H9 (cell line): ENCODE measurements at regions not wholly inside any gene's neighbourhood (a gene's known extent, or its start where the extent isn't known, plus 50 kb on each side); places are given as distances from the start of the nearest gene placed in this dataset.

Source experiments
- DNase-seq: peaks from one replicate; pipeline ENCODE4 v3.0.0-alpha.2; 2017
- H2AFZ ChIP-seq: one replicate; pipeline ENCODE4 v1.6.1; 2013; ENCODE audit warnings: mild to moderate bottlenecking, low read length, control low read depth, moderate library complexity
- H2AK5ac ChIP-seq: 2 replicates; pipeline ENCODE4 v1.6.1; 2013; ENCODE audit warnings: low read length, control low read depth, mixed read lengths; ENCODE audit not compliant: insufficient read length
- H2BK120ac ChIP-seq: one replicate; pipeline ENCODE4 v1.6.1; 2013; ENCODE audit warnings: low read depth, mild to moderate bottlenecking, low read length, control low read depth, inconsistent platforms; ENCODE audit not compliant: poor library complexity, severe bottlenecking
- H2BK12ac ChIP-seq: 2 replicates; pipeline ENCODE4 v1.6.1; 2013; ENCODE audit warnings: low read length, control low read depth, mixed read lengths, low read depth; ENCODE audit not compliant: insufficient read length
- H2BK15ac ChIP-seq: 2 replicates; pipeline ENCODE4 v1.6.1; 2013; ENCODE audit warnings: low read depth, low read length, control low read depth
- H2BK20ac ChIP-seq: one replicate; pipeline ENCODE4 v1.6.1; 2013; ENCODE audit warnings: low read depth, mild to moderate bottlenecking, low read length, control low read depth, inconsistent platforms; ENCODE audit not compliant: poor library complexity, severe bottlenecking
- H2BK5ac ChIP-seq: 2 replicates; pipeline ENCODE4 v1.6.1; 2013; ENCODE audit warnings: low read length, control low read depth, mixed read lengths; ENCODE audit not compliant: insufficient read length
- H3K14ac ChIP-seq: 2 replicates; pipeline ENCODE4 v1.6.1; 2013; ENCODE audit warnings: low read length, control low read depth; ENCODE audit not compliant: insufficient read depth
- H3K18ac ChIP-seq: 2 replicates; pipeline ENCODE4 v1.6.1; 2013; ENCODE audit warnings: low read depth, mild to moderate bottlenecking, mixed read lengths, low read length, control low read depth; ENCODE audit not compliant: insufficient read length
- H3K23ac ChIP-seq: 2 replicates; pipeline ENCODE4 v1.6.1; 2013; ENCODE audit warnings: low read length, control low read depth, mixed read lengths, low read depth; ENCODE audit not compliant: insufficient read length
- H3K23me2 ChIP-seq: 2 replicates; pipeline ENCODE4 v1.6.1; 2013; ENCODE audit warnings: low read depth, mild to moderate bottlenecking, mixed read lengths, low read length, control low read depth; ENCODE audit not compliant: insufficient read length, poor library complexity, severe bottlenecking
- H3K27ac ChIP-seq: 2 replicates; pipeline ENCODE4 v1.5.1; 2013; ENCODE audit warnings: low read length, control low read depth, mixed read lengths, low read depth; ENCODE audit not compliant: insufficient read length
- H3K27me3 ChIP-seq: 2 replicates; pipeline ENCODE4 v1.6.1; 2013; ENCODE audit warnings: low read length, control low read depth, inconsistent platforms; ENCODE audit not compliant: insufficient read depth
- H3K4ac ChIP-seq: 2 replicates; pipeline ENCODE4 v1.6.1; 2013; ENCODE audit warnings: low read depth, mild to moderate bottlenecking, control low read depth, inconsistent platforms, low read length, moderate library complexity
- H3K4me1 ChIP-seq: 2 replicates; pipeline ENCODE4 v1.6.1; 2013; ENCODE audit warnings: low read length, control low read depth, inconsistent platforms; ENCODE audit not compliant: insufficient read depth
- H3K4me2 ChIP-seq: 2 replicates; pipeline ENCODE4 v1.6.1; 2013; ENCODE audit warnings: low read length, control low read depth, mixed read lengths; ENCODE audit not compliant: insufficient read length, insufficient read depth
- H3K56ac ChIP-seq: 2 replicates; pipeline ENCODE4 v1.6.1; 2013; ENCODE audit warnings: low read depth, mild to moderate bottlenecking, mixed read lengths, low read length, control low read depth; ENCODE audit not compliant: insufficient read length
- H3K79me1 ChIP-seq: 2 replicates; pipeline ENCODE4 v1.6.1; 2013; ENCODE audit warnings: low read depth, mild to moderate bottlenecking, moderate library complexity, low read length, control low read depth, inconsistent platforms; ENCODE audit not compliant: insufficient read depth, poor library complexity, severe bottlenecking
- H3K79me2 ChIP-seq: 2 replicates; pipeline ENCODE4 v1.6.1; 2013; ENCODE audit warnings: low read length, control low read depth, inconsistent platforms; ENCODE audit not compliant: insufficient read depth
- H3K9ac ChIP-seq: 2 replicates; pipeline ENCODE4 v1.6.1; 2013; ENCODE audit warnings: low read length, control low read depth, mixed read lengths; ENCODE audit not compliant: insufficient read length; ENCODE audit errors: extremely low read depth
- H3K9me3 ChIP-seq: one replicate; pipeline ENCODE4 v1.6.1; 2013; ENCODE audit warnings: low read depth, low read length, inconsistent platforms; ENCODE audit not compliant: control insufficient read depth
- H3T11ph ChIP-seq: one replicate; pipeline ENCODE4 v1.6.1; 2013; ENCODE audit warnings: mild to moderate bottlenecking, low read length, control low read depth, inconsistent platforms
- H4K20me1 ChIP-seq: one replicate; pipeline ENCODE4 v1.6.1; 2013; ENCODE audit not compliant: control insufficient read depth, insufficient read length, insufficient read depth
- H4K5ac ChIP-seq: 2 replicates; pipeline ENCODE4 v1.6.1; 2013; ENCODE audit warnings: low read depth, mild to moderate bottlenecking, mixed read lengths, low read length, control low read depth; ENCODE audit not compliant: insufficient read length
- H4K8ac ChIP-seq: replicated peaks from 2 replicates; pipeline ENCODE4 v1.6.1; 2013; ENCODE audit warnings: low read length, control low read depth, mixed read lengths, low read depth; ENCODE audit not compliant: insufficient read length
- H4K91ac ChIP-seq: 2 replicates; pipeline ENCODE4 v1.6.1; 2013; ENCODE audit warnings: low read depth, mild to moderate bottlenecking, moderate library complexity, mixed read lengths, low read length, control low read depth; ENCODE audit not compliant: insufficient read length
- H3K27ac Mint-ChIP-seq, 3 experiments: 2 replicates in 2 of 3; 3 replicates in 1 of 3; pipeline ENCODE4 v1.8.0; 2020 to 2021; ENCODE audit warnings: mixed read lengths in 3 of 3, mild to moderate bottlenecking in 1 of 3, moderate library complexity in 1 of 3
- H3K27me3 Mint-ChIP-seq: 2 replicates; pipeline ENCODE4 v1.8.0; 2021; ENCODE audit warnings: low read depth, mild to moderate bottlenecking, moderate library complexity, mixed read lengths
- H3K36me3 Mint-ChIP-seq, 3 experiments: 2 replicates in 2 of 3; 3 replicates in 1 of 3; pipeline ENCODE4 v1.8.0; 2020 to 2021; ENCODE audit warnings: low read depth in 3 of 3, mixed read lengths in 3 of 3; ENCODE audit not compliant: insufficient read depth in 1 of 3
- H3K4me1 Mint-ChIP-seq, 2 experiments: 2 replicates each; pipeline ENCODE4 v1.8.0; 2020; ENCODE audit warnings: mixed read lengths in 2 of 2
- H3K4me3 Mint-ChIP-seq, 2 experiments: 2 replicates in 1 of 2; 3 replicates in 1 of 2; pipeline ENCODE4 v1.8.0; 2020 to 2021; ENCODE audit warnings: mild to moderate bottlenecking in 2 of 2, mixed read lengths in 2 of 2, moderate library complexity in 1 of 2
- H3K9me3 Mint-ChIP-seq, 2 experiments: 2 replicates in 1 of 2; 3 replicates in 1 of 2; pipeline ENCODE4 v1.8.0; 2020; ENCODE audit warnings: mild to moderate bottlenecking in 2 of 2, mixed read lengths in 2 of 2, moderate library complexity in 1 of 2
- WGBS: extraction: QIAGEN DNeasy Blood & Tissue Kit; methylation state at CpG from one replicate; pipeline ENCODE4 v1.1.7; 2013; ENCODE audit warnings: missing lambda C conversion rate, low lambda C conversion rate, mixed read lengths; ENCODE audit not compliant: insufficient read length; ENCODE audit errors: extremely low coverage; 5-methylcytosine and 5-hydroxymethylcytosine counted together
- TF ChIP-seq, protein P1 (sequence below): fragments of 200-600 bp; sonication (generic); conservative IDR thresholded peaks from 3 replicates; pipeline ENCODE4 v1.8.0; 2021; ENCODE audit warnings: antibody characterized with exemption, mild to moderate bottlenecking

DNA sequence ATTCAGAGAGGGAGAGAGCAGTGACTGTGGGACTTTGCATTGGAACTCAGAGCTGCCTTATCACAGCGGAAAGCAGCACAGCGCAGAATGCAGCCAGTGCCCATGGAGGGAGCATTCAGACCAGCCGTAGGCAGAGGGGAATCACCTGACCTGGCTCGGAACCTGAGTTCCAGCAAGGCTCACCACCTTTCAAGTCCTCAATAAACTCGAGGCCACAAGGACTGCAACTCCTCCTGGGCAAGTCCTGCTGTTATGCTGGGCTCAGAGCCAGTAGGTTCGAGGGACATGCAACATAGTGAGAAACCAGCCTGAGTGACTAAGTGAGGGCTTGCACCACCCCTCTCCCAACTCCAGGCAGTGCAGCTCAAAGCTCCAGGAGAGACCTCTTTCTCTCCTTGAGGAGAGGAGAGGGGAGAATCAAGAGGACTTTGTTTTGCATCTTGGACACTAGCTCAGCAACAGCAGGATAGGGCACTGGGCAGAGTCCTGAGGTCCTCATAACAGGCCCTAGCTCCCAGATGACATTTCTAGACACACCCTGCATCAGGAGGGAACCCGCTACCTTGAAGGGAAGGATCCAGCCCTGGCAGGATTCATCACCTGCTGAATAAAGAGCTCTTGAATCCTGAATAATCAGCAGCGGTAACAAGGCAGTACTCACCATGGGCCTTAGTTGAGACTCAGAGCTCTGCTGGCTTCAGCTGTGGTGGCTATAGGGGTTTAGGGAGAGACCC, 136.8 kb upstream of the OTOS start:
- H3K4me3 Mint-ChIP-seq = no peak overlapping the region
- H3K36me3 Mint-ChIP-seq = no peaks in the 10 kb centered on the region; a peak in 1 of 7 replicates
- no peak overlapping the region for H3T11ph ChIP-seq
- no peak overlapping the region for H2BK5ac ChIP-seq
- H3K4ac ChIP-seq = no peak overlapping the region
- no peak for DNase-seq
- H3K4me1 Mint-ChIP-seq = no peaks in the 10 kb centered on the region
- no peak overlapping the region for H4K8ac ChIP-seq
- H3K27me3 Mint-ChIP-seq = peaks cover 46% of the 10 kb centered on the region
- no peak overlapping the region for H2BK15ac ChIP-seq
- H3K27ac Mint-ChIP-seq = no peak overlapping the region
- H2AFZ ChIP-seq = no peak overlapping the region
- H3K9ac ChIP-seq = no peak overlapping the region
- peaks cover 10 to 32% of the 10 kb centered on the region in 2 experiments for H3K9me3 Mint-ChIP-seq
- no peak overlapping the region for H4K91ac ChIP-seq
- no peak overlapping the region for H3K14ac ChIP-seq
- H4K20me1 ChIP-seq = no peaks in the 10 kb centered on the region
- no peak overlapping the region for H2AK5ac ChIP-seq
- no peaks in the 10 kb centered on the region for H3K9me3 ChIP-seq
- WGBS = no CpG with 5 or more reads among the region's 8 CpGs
- no peak overlapping the region for H2BK20ac ChIP-seq
- no peaks in the 10 kb centered on the region for H3K27me3 ChIP-seq
- H3K4me1 ChIP-seq = no peaks in the 10 kb centered on the region
- no peaks in the 10 kb centered on the region for H3K79me1 ChIP-seq
- no peak overlapping the region for H2BK12ac ChIP-seq
- no peaks in the 10 kb centered on the region for H3K79me2 ChIP-seq
- no peak overlapping the region for H3K56ac ChIP-seq
- no peak overlapping the region for H3K4me2 ChIP-seq
- H2BK120ac ChIP-seq = no peak overlapping the region
- H4K5ac ChIP-seq = no peak overlapping the region
- TF ChIP-seq, protein P1, sequence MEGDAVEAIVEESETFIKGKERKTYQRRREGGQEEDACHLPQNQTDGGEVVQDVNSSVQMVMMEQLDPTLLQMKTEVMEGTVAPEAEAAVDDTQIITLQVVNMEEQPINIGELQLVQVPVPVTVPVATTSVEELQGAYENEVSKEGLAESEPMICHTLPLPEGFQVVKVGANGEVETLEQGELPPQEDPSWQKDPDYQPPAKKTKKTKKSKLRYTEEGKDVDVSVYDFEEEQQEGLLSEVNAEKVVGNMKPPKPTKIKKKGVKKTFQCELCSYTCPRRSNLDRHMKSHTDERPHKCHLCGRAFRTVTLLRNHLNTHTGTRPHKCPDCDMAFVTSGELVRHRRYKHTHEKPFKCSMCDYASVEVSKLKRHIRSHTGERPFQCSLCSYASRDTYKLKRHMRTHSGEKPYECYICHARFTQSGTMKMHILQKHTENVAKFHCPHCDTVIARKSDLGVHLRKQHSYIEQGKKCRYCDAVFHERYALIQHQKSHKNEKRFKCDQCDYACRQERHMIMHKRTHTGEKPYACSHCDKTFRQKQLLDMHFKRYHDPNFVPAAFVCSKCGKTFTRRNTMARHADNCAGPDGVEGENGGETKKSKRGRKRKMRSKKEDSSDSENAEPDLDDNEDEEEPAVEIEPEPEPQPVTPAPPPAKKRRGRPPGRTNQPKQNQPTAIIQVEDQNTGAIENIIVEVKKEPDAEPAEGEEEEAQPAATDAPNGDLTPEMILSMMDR = no peak
- no peak overlapping the region for H3K23ac ChIP-seq
- no peak overlapping the region for H3K18ac ChIP-seq
- no peak overlapping the region for H3K27ac ChIP-seq
- no peaks in the 10 kb centered on the region for H3K23me2 ChIP-seq
